Esophagus muscularis mucosa (tissue), 4 donors: ENCODE measurements at regions not wholly inside any gene's neighbourhood (a gene's known extent, or its start where the extent isn't known, plus 50 kb on each side); places are given as distances from the start of the nearest gene placed in this dataset.

Experiments used
- EP300 ChIP-seq: sonication (generic); formaldehyde crosslinking; IDR thresholded peaks from one replicate; pipeline ENCODE4 v1.6.1; 2017; ENCODE audit warnings: antibody characterized with exemption
- POLR2A ChIP-seq: fragments of 450-650 bp; IDR thresholded peaks from one replicate; pipeline ENCODE4 v1.6.1; 2017; ENCODE audit warnings: antibody characterized with exemption, moderate library complexity, mild to moderate bottlenecking, low read depth
- TF ChIP-seq, protein P1 (sequence below), 3 experiments: fragments of 200-600 bp in 2 of 3; fragments of 450-650 bp in 1 of 3; sonication (generic) in 2 of 3; IDR thresholded peaks; one replicate each; pipeline ENCODE4 v1.5.1; 2017 to 2019; ENCODE audit warnings: antibody characterized with exemption in 3 of 3, mild to moderate bottlenecking in 2 of 3, moderate library complexity in 1 of 3

DNA sequence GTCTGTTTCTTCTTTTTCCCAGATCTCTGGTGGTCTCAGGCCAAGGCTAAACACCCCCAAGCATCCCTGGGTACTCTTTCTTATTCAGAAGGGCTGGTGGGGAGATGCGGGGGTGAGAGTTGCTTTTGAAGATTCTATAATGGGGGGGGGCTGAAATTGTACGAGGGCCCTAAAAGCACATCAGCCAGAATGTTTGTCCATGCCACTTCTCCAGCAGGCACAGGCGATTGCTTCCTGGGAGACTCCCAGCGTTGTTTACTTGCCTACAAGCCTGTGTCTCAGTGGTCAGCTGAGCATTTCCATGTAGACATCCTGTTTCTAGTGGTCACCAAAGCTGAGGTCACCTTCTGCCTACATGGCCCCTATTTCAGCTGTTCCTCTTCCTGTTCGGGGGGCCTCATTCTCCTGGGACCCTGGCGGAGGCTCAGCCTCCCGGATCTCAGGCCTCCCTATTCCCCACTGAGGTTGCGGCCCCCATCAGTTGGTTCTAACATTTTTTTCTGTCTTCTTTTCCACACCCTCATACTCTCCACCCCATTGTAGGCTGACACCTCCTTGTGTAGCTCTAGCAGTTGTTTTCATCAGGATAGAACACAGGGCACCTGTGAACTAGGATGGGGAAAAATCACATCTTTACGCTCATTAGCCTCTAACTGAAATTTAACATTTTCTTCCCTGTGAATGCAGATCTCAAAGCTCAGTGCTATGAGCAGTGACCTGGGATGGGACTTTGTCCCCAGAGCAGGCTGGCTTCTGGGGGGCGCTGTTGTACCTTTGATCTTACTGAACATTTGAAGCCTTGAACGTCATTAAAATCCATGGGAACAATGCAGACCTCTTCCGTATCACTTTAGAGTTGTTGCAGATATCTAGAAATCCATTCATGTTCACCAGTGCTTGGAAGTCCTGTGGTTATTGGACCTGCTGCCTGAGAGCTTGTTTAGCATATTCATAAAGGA is 286.5 kb downstream of the GLRX3 start:
- TF ChIP-seq, protein P1, sequence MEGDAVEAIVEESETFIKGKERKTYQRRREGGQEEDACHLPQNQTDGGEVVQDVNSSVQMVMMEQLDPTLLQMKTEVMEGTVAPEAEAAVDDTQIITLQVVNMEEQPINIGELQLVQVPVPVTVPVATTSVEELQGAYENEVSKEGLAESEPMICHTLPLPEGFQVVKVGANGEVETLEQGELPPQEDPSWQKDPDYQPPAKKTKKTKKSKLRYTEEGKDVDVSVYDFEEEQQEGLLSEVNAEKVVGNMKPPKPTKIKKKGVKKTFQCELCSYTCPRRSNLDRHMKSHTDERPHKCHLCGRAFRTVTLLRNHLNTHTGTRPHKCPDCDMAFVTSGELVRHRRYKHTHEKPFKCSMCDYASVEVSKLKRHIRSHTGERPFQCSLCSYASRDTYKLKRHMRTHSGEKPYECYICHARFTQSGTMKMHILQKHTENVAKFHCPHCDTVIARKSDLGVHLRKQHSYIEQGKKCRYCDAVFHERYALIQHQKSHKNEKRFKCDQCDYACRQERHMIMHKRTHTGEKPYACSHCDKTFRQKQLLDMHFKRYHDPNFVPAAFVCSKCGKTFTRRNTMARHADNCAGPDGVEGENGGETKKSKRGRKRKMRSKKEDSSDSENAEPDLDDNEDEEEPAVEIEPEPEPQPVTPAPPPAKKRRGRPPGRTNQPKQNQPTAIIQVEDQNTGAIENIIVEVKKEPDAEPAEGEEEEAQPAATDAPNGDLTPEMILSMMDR (IDR thresholded peaks at IDR 0.05) = no peak
- no peak for TF ChIP-seq POLR2A
- TF ChIP-seq EP300 = no peak
